Osteoblast (primary cell): ENCODE measurements at regions not wholly inside any gene's neighbourhood (a gene's known extent, or its start where the extent isn't known, plus 50 kb on each side); places are given as distances from the start of the nearest gene placed in this dataset.
A peak's percentile ranks its signal among the peaks of the same experiment; 100 is the strongest.

Source experiments
- DNase-seq: peaks from one replicate; pipeline ENCODE4 v3.0.0; 2011; ENCODE audit warnings: low spot score, mixed read lengths; ENCODE audit not compliant: insufficient read length; ENCODE audit errors: missing footprints
- H2AFZ ChIP-seq: 2 replicates; pipeline ENCODE4 v1.6.0; 2011; ENCODE audit warnings: mild to moderate bottlenecking, low read length
- H3K27ac ChIP-seq: 2 replicates; pipeline ENCODE4 v1.5.1; 2011; ENCODE audit warnings: mild to moderate bottlenecking, low read depth, low read length, moderate library complexity
- H3K27me3 ChIP-seq: 2 replicates; pipeline ENCODE4 v1.6.0; 2012; ENCODE audit warnings: mild to moderate bottlenecking, control low read depth, inconsistent platforms, low read length, moderate library complexity; ENCODE audit not compliant: insufficient read depth
- H3K36me3 ChIP-seq: 2 replicates; pipeline ENCODE4 v1.5.1; 2011; ENCODE audit warnings: mild to moderate bottlenecking, low read length, control low read depth, moderate library complexity; ENCODE audit not compliant: insufficient read depth
- H3K4me1 ChIP-seq: 2 replicates; pipeline ENCODE4 v1.5.1; 2011; ENCODE audit warnings: mild to moderate bottlenecking, low read length, control low read depth, moderate library complexity; ENCODE audit not compliant: insufficient read depth
- H3K4me2 ChIP-seq: 2 replicates; pipeline ENCODE4 v1.6.0; 2011; ENCODE audit warnings: mild to moderate bottlenecking, low read length; ENCODE audit not compliant: insufficient read depth
- H3K4me3 ChIP-seq: fragments of 200-600 bp; sonication (generic); 3 replicates; pipeline ENCODE4 v1.5.1; 2012; ENCODE audit warnings: mild to moderate bottlenecking, low read length, inconsistent platforms; ENCODE audit not compliant: insufficient read depth
- H3K79me2 ChIP-seq: 2 replicates; pipeline ENCODE4 v1.6.0; 2012; ENCODE audit warnings: mild to moderate bottlenecking, low read length, control low read depth, inconsistent platforms; ENCODE audit not compliant: insufficient read depth
- H3K9me3 ChIP-seq: 2 replicates; pipeline ENCODE4 v1.5.1; 2011; ENCODE audit warnings: low read depth, low read length, control low read depth
- H4K20me1 ChIP-seq: 2 replicates; pipeline ENCODE4 v1.6.0; 2012; ENCODE audit warnings: mild to moderate bottlenecking, low read length, control low read depth; ENCODE audit not compliant: insufficient read depth
- CTCF ChIP-seq: IDR thresholded peaks from 2 replicates; pipeline ENCODE4 v1.5.1; 2011; ENCODE audit warnings: mild to moderate bottlenecking, low read depth, low read length, moderate library complexity; ENCODE audit errors: extremely low read depth

- Histone ChIP-seq H3K27me3 (no peaks in the 10 kb centered on the region), H4K20me1 (no peaks in the 10 kb centered on the region), H3K36me3 (no peaks in the 10 kb centered on the region), H3K9me3 (no peaks in the 10 kb centered on the region), H3K4me2 (no peak overlapping the region), H3K27ac (no peak overlapping the region), H3K4me3 (no peak overlapping the region), H3K4me1 (peaks cover 16% of the 10 kb centered on the region), H2AFZ (no peak overlapping the region), H3K79me2 (no peaks in the 10 kb centered on the region)
- no peak for DNase-seq
- TF ChIP-seq CTCF = no peak
Observed at GRCh38 chr17:31752584-31752983, 106.5 kb downstream of the COPRS start.

- H3K36me3 ChIP-seq = no peaks in the 10 kb centered on the region
- TF ChIP-seq CTCF = no peak
- no peak overlapping the region for H3K27ac ChIP-seq
- no peaks in the 10 kb centered on the region for H4K20me1 ChIP-seq
- H2AFZ ChIP-seq = no peak overlapping the region
- DNase-seq = no peak
- no peak overlapping the region for H3K4me3 ChIP-seq
- H3K79me2 ChIP-seq = no peaks in the 10 kb centered on the region
- H3K27me3 ChIP-seq = no peaks in the 10 kb centered on the region
- no peak overlapping the region for H3K4me2 ChIP-seq
- no peaks in the 10 kb centered on the region for H3K9me3 ChIP-seq
- peaks cover 20% of the 10 kb centered on the region for H3K4me1 ChIP-seq
Observed at GRCh38 chr17:31750578-31750977, 108.5 kb downstream of the COPRS start.

- Histone ChIP-seq H2AFZ (peak overlapping the region; percentile 20), H3K79me2 (no peaks in the 10 kb centered on the region), H4K20me1 (no peaks in the 10 kb centered on the region), H3K27ac (no peak overlapping the region), H3K4me3 (no peak overlapping the region), H3K9me3 (no peaks in the 10 kb centered on the region), H3K27me3 (no peaks in the 10 kb centered on the region), H3K4me2 (no peak overlapping the region), H3K36me3 (no peaks in the 10 kb centered on the region), H3K4me1 (peaks cover 18% of the 10 kb centered on the region)
- DNase-seq = no peak
- no peak for TF ChIP-seq CTCF
Observed at GRCh38 chr17:31748881-31749280, 110.2 kb downstream of the COPRS start.

GRCh38 chr17:31746884-31747495, 112.1 kb downstream of the COPRS start:
- Histone ChIP-seq H3K27ac (no peak overlapping the region), H3K79me2 (no peaks in the 10 kb centered on the region), H2AFZ (no peak overlapping the region), H3K9me3 (no peaks in the 10 kb centered on the region), H3K36me3 (no peaks in the 10 kb centered on the region), H3K27me3 (no peaks in the 10 kb centered on the region), H3K4me2 (no peak overlapping the region), H3K4me3 (no peak overlapping the region), H4K20me1 (no peaks in the 10 kb centered on the region), H3K4me1 (peaks cover 21% of the 10 kb centered on the region)
- no peak for DNase-seq
- no peak for TF ChIP-seq CTCF
